HAP-1 (cell line): ENCODE measurements at regions not wholly inside any gene's neighbourhood (a gene's known extent, or its start where the extent isn't known, plus 50 kb on each side); places are given as distances from the start of the nearest gene placed in this dataset.
"Not testable (repeated sequence)": the region's sequence is repeated elsewhere in the genome, so short reads cannot be mapped to it uniquely, and the experiment has no call there.

Experiments
- DNase-seq, 2 experiments: peaks; one replicate each; pipeline ENCODE4 v3.0.0-alpha.2; 2016 to 2020; ENCODE audit warnings: low spot score in 2 of 2
- H3K27me3 ChIP-seq: fragments of 250-450 bp; sonication (Bioruptor Pico); 2 replicates; pipeline ENCODE4 v1.5.1; 2020; ENCODE audit warnings: low read depth, mild to moderate bottlenecking, moderate library complexity
- H3K36me3 ChIP-seq: fragments of 250-450 bp; sonication (Bioruptor Pico); replicated peaks from 2 replicates; pipeline ENCODE4 v1.5.1; 2020; ENCODE audit warnings: mild to moderate bottlenecking
- H3K4me1 ChIP-seq: fragments of 250-450 bp; sonication (Bioruptor Pico); 2 replicates; pipeline ENCODE4 v1.5.1; 2020; ENCODE audit warnings: mild to moderate bottlenecking
- H3K4me3 ChIP-seq: fragments of 250-450 bp; sonication (Bioruptor Pico); 2 replicates; pipeline ENCODE4 v1.5.1; 2020; ENCODE audit warnings: mild to moderate bottlenecking, moderate library complexity
- H3K9me3 ChIP-seq: fragments of 250-450 bp; sonication (Bioruptor Pico); 2 replicates; pipeline ENCODE4 v1.5.1; 2020; ENCODE audit warnings: mild to moderate bottlenecking, moderate library complexity
- in situ Hi-C: fragments of 300-500 bp; cut with MboI; formaldehyde crosslinking; loops from 3 replicates; pipeline ENCODE4 v1.14.3; 2020; ENCODE audit warnings: low sequenced_read_pairs, inconsistent platforms, mixed read lengths

DNA sequence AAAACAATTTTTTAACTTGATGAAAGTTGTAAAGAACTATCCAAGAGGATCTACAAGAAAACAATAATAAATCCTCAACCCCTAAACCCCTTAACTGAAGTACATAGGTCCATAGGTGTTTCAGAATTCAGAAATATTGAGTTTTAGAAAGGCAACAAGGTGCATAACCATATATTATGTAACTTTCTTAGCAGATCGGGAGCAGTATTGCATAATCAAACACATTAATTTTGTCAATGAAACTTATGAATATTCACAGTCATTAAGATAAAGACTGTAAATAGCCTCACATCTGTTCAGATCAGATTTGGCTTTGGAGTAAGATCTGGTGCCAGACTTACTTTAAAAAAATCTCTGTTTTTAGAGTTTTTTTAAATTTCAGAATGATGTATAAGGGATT lies 647.1 kb upstream of the FLRT2 start:
- H3K36me3 ChIP-seq, result no peaks in the 10 kb centered on the region
- DNase-seq, result no peak
- no peak overlapping the region for H3K4me3 ChIP-seq
- no peaks in the 10 kb centered on the region for H3K9me3 ChIP-seq
- no peaks in the 10 kb centered on the region for H3K27me3 ChIP-seq
- H3K4me1 ChIP-seq, result no peaks in the 10 kb centered on the region
- in situ Hi-C loops, result no loop called here

- Histone ChIP-seq H3K4me1 (no peaks in the 10 kb centered on the region), H3K9me3 (no peaks in the 10 kb centered on the region), H3K4me3 (no peak overlapping the region), H3K27me3 (no peaks in the 10 kb centered on the region), H3K36me3 (no peaks in the 10 kb centered on the region)
- in situ Hi-C loops, result no loop called here
- no peak for DNase-seq
Observed at GRCh38 chr14:84885061-84885460, 644.9 kb upstream of the FLRT2 start.

DNA sequence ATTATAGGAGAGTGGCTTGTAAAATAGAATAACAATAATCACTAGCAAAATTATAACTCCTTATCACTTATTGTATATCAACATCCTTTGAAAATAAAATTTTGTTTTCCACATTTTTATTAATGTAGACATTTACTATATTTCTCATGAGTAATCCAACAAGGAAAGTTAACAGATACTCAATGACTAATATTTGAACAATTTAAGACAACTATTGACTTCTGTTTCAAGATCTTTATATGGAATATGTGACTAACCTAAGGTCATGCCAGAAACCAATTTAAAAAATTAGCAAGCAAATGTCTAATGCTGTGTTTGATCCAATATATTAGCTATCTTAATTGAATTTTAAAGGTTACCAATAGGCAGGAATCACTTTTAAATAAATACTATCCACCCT lies 638.5 kb upstream of the FLRT2 start:
- DNase-seq, result no peak
- Histone ChIP-seq H3K27me3 (no peaks in the 10 kb centered on the region), H3K9me3 (no peaks in the 10 kb centered on the region), H3K36me3 (no peaks in the 10 kb centered on the region), H3K4me1 (no peaks in the 10 kb centered on the region), H3K4me3 (no peak overlapping the region)
- in situ Hi-C loops, result no loop called here

DNA sequence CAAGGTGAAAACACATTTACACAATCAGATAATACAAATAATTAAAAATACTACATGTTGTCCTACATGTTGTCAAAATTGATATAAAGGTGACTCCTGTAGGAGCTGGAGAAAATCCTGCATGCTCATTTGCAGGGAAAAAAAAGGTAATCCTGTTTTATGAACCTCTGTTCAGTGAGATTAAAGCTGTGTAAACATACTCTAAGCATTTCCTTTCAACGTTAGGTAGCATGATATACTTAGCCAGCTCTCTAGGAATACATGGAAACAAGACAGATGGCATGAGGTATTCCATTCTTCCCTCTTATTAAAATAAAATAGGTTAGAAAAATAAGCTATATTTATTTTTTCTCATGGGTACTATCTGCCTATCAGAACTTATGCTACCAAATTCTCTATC lies 635.7 kb upstream of the FLRT2 start:
- Histone ChIP-seq H3K36me3 (no peaks in the 10 kb centered on the region), H3K9me3 (no peaks in the 10 kb centered on the region), H3K27me3 (no peaks in the 10 kb centered on the region), H3K4me1 (no peaks in the 10 kb centered on the region), H3K4me3 (no peak overlapping the region)
- in situ Hi-C loops, result no loop called here
- no peak for DNase-seq

GRCh38 chr14:84922370-84922769 lies 607.6 kb upstream of the FLRT2 start:
- in situ Hi-C loops, result no loop called here
- H3K9me3 ChIP-seq, result no peaks in the 10 kb centered on the region
- peaks cover 3% of the 10 kb centered on the region; the same call in 1 of the 2 replicates for H3K4me1 ChIP-seq
- H3K4me3 ChIP-seq, result no peak overlapping the region
- H3K36me3 ChIP-seq, result no peaks in the 10 kb centered on the region
- DNase-seq, result no peak
- H3K27me3 ChIP-seq, result no peaks in the 10 kb centered on the region

DNA sequence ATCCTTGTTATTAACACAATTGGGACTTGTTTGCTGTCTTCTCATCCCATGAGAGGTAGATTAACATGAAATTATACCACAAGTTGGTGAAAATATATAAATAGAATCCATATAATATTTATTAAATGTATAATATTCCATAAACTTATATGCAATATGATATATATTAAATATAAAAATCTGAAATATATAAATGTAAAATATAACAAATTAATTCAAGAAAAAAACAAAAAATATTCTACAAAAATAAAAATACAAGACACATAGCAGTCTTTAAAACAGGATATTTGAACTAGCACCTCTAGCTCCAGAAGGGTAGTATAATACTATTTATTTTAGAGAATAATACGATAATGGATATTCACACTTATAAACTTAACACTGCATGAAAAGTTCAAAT lies 603.3 kb upstream of the FLRT2 start:
- Histone ChIP-seq H3K4me1 (peaks cover 3% of the 10 kb centered on the region; the same call in 1 of the 2 replicates), H3K27me3 (no peaks in the 10 kb centered on the region), H3K9me3 (no peaks in the 10 kb centered on the region), H3K4me3 (no peak overlapping the region), H3K36me3 (no peaks in the 10 kb centered on the region)
- no peak for DNase-seq
- in situ Hi-C loops, result no loop called here

GRCh38 chr14:84927096-84927827 lies 602.7 kb upstream of the FLRT2 start:
- in situ Hi-C loops, result no loop called here
- H3K4me1 ChIP-seq, result peaks cover 3% of the 10 kb centered on the region; the same call in 1 of the 2 replicates
- no peaks in the 10 kb centered on the region for H3K9me3 ChIP-seq
- H3K36me3 ChIP-seq, result no peaks in the 10 kb centered on the region
- H3K4me3 ChIP-seq, result no peak overlapping the region
- peak; percentile 24 to 38 for DNase-seq
- no peaks in the 10 kb centered on the region for H3K27me3 ChIP-seq

GRCh38 chr14:84929086-84929485 lies 600.9 kb upstream of the FLRT2 start:
- H3K36me3 ChIP-seq, result no peaks in the 10 kb centered on the region
- no peaks in the 10 kb centered on the region for H3K9me3 ChIP-seq
- DNase-seq, result no peak
- in situ Hi-C loops, result no loop called here
- H3K27me3 ChIP-seq, result no peaks in the 10 kb centered on the region
- H3K4me3 ChIP-seq, result no peak overlapping the region
- H3K4me1 ChIP-seq, result peaks cover 3% of the 10 kb centered on the region; the same call in 1 of the 2 replicates

DNA sequence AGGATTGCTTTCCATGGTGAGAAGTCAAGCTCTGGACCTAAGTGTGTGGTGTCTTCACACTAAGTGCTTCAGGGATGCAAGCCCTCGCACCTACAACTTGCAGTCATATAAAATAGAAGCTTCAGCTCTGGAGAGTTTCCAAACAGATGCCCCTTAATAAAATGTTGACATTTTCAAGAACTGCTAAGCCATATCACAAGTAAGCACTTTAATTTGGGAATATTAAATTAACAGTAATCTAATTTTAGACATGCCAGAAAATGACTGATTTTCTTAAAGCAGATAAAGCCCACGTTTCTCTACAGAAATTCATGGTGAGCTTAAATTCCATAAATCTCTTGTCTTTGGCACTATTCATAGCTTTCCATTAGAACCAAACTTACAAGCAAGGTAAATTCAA lies 600.1 kb upstream of the FLRT2 start:
- peaks cover 3% of the 10 kb centered on the region; the same call in 1 of the 2 replicates for H3K4me1 ChIP-seq
- H3K4me3 ChIP-seq, result no peak overlapping the region
- no peaks in the 10 kb centered on the region for H3K36me3 ChIP-seq
- no peaks in the 10 kb centered on the region for H3K27me3 ChIP-seq
- no peak for DNase-seq
- in situ Hi-C loops, result no loop called here
- H3K9me3 ChIP-seq, result no peaks in the 10 kb centered on the region

DNA sequence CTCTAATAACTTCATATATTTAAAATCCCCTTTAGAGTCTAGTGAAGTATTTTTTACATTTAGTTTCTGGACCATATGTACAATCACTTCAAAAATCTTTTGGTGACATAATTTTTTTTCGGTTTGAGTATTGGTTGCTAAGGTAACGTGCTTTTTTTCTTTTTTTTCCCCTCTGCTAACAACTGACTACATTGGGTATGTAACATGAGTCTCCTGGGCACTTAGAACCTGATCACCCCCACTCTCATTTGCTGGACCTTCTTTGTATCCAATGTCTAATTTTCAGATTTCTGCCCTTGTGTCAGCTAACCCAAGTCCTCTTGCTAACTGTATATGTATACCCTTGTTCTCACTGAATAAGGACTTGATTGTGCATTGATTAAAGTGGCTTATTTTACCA lies 592.9 kb upstream of the FLRT2 start:
- Histone ChIP-seq H3K4me1 (no peaks in the 10 kb centered on the region), H3K4me3 (no peak overlapping the region), H3K27me3 (no peaks in the 10 kb centered on the region), H3K9me3 (no peaks in the 10 kb centered on the region; the same call in 1 of the 2 replicates), H3K36me3 (no peaks in the 10 kb centered on the region)
- DNase-seq, result no peak
- in situ Hi-C loops, result no loop called here

DNA sequence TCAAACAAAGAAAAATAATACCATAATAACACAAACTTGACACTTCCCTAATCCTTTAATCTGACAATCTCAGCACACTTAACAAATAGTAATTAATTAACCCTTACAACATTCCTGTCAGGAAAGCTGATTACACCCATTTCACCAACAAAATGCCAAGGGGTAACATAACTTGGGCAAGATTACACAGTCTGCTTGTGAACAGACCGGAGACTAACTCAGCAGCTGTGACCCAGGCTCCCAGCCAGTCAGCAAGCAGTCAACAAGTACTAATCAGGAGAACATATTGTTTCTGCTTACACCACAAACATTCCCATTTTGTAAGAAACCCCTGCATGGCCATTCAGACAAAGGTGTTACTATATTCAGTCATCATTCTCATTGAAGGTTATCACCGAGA lies 592.5 kb upstream of the FLRT2 start:
- no peaks in the 10 kb centered on the region for H3K27me3 ChIP-seq
- no peaks in the 10 kb centered on the region for H3K36me3 ChIP-seq
- in situ Hi-C loops, result no loop called here
- no peak overlapping the region for H3K4me3 ChIP-seq
- no peaks in the 10 kb centered on the region for H3K4me1 ChIP-seq
- H3K9me3 ChIP-seq, result no peaks in the 10 kb centered on the region; the same call in 1 of the 2 replicates
- DNase-seq, result no peak

DNA sequence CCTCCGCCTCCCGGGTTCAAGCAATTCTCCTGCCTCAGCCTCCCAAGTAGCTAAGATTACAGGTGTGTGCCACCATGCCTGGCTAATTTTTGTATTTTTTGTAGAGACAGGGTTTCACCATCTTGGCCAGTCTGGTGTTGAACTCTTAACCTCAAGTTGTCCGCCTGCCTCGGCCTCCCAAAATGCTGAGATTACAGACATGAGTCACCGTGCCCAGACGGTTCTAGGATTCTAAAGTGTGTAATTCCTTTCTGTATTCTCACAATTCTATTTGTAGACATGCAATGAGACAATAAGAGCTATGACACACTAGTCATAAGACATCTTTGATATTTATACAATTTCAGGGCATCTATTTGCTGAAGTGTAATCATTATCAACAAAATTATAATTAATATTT lies 585.0 kb upstream of the FLRT2 start:
- H3K4me3 ChIP-seq, H3K27me3 ChIP-seq, in situ Hi-C loops, DNase-seq, H3K36me3 ChIP-seq, H3K9me3 ChIP-seq, H3K4me1 ChIP-seq: not testable (repeated sequence)

GRCh38 chr14:84959851-84960520 lies 570.0 kb upstream of the FLRT2 start:
- no peaks in the 10 kb centered on the region for H3K36me3 ChIP-seq
- no peaks in the 10 kb centered on the region for H3K4me1 ChIP-seq
- no peaks in the 10 kb centered on the region for H3K9me3 ChIP-seq
- in situ Hi-C loops, result no loop called here
- no peak for DNase-seq
- no peak overlapping the region for H3K4me3 ChIP-seq
- H3K27me3 ChIP-seq, result no peaks in the 10 kb centered on the region

DNA sequence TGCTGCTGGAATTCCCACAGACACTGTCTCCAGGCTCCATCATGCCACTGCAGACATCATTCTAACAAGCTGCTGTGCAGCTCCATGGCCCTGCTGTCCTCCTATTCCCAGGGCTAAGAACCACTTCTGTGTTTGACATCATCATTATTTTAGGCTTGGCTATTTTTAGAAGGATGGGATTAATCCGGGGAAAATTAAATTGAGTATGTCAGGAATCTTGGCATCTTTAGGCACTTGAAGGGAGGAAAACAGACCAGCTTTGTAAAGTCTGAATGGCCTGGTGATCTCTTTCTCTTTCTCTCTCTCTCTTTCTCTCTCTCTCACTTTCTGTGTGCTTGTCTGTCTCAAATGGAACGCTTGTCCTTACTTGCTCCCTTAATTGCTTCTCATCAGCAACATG lies 568.3 kb upstream of the FLRT2 start:
- Histone ChIP-seq H3K9me3 (no peaks in the 10 kb centered on the region), H3K27me3 (no peaks in the 10 kb centered on the region), H3K4me3 (no peak overlapping the region), H3K36me3 (no peaks in the 10 kb centered on the region), H3K4me1 (no peaks in the 10 kb centered on the region)
- in situ Hi-C loops, result no loop called here
- no peak for DNase-seq
